ACC112 (cell line): ENCODE measurements at regions not wholly inside any gene's neighbourhood (a gene's known extent, or its start where the extent isn't known, plus 50 kb on each side); places are given as distances from the start of the nearest gene placed in this dataset.

Source experiments
- H2AFZ ChIP-seq: fragments of 200-600 bp; sonication (generic); one replicate; pipeline ENCODE4 v1.6.0; 2017; ENCODE audit warnings: antibody characterized with exemption, low read length; ENCODE audit not compliant: unreplicated experiment
- H3K27ac ChIP-seq: fragments of 200-600 bp; sonication (generic); 2 replicates; pipeline ENCODE4 v1.5.1; 2014; ENCODE audit warnings: low read depth, mild to moderate bottlenecking, antibody characterized with exemption, low read length, moderate library complexity
- H3K27me3 ChIP-seq: fragments of 200-600 bp; sonication (generic); 2 replicates; pipeline ENCODE4 v1.6.1; 2014; ENCODE audit warnings: mild to moderate bottlenecking, antibody characterized with exemption, low read length, moderate library complexity, mixed read lengths; ENCODE audit not compliant: insufficient read depth
- H3K36me3 ChIP-seq: fragments of 200-600 bp; sonication (generic); 2 replicates; pipeline ENCODE4 v1.6.1; 2016; ENCODE audit warnings: mild to moderate bottlenecking, antibody characterized with exemption, low read length, moderate library complexity, mixed read lengths; ENCODE audit not compliant: insufficient read depth
- H3K4me1 ChIP-seq: fragments of 200-600 bp; sonication (generic); one replicate; pipeline ENCODE4 v1.6.1; 2016; ENCODE audit warnings: low read length, mixed read lengths; ENCODE audit not compliant: insufficient read depth, unreplicated experiment, control insufficient read depth
- H3K4me3 ChIP-seq: fragments of 200-600 bp; sonication (generic); 2 replicates; pipeline ENCODE4 v1.5.1; 2014; ENCODE audit warnings: mild to moderate bottlenecking, low read depth, low read length
- H3K79me2 ChIP-seq: fragments of 200-600 bp; sonication (generic); one replicate; pipeline ENCODE4 v1.6.0; 2016; ENCODE audit warnings: low read length; ENCODE audit not compliant: control insufficient read depth, unreplicated experiment, insufficient read depth

DNA sequence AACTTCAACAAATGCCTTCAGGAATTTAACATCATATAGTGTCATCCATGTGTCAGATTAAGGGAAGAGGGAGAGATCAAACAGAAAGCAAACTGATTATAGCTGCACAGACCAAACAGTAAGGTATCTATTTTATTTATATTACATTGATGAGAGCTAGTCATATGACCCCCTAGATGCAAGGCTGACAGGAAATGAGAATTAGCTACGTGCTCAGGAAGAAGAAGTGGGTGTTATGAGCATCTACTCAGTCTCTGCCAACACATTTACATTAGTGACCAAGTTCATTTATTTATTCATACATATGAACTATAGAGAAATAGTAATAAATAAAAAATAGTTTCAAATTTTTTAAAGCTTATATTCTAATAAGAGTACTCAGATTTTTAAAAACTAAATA, 787.3 kb downstream of the KCTD16 start:
- Histone ChIP-seq H3K4me3 (no peak overlapping the region), H3K36me3 (no peaks in the 10 kb centered on the region), H3K79me2 (no peaks in the 10 kb centered on the region), H3K4me1 (no peaks in the 10 kb centered on the region), H3K27ac (no peak overlapping the region), H2AFZ (no peak overlapping the region), H3K27me3 (no peaks in the 10 kb centered on the region)

DNA sequence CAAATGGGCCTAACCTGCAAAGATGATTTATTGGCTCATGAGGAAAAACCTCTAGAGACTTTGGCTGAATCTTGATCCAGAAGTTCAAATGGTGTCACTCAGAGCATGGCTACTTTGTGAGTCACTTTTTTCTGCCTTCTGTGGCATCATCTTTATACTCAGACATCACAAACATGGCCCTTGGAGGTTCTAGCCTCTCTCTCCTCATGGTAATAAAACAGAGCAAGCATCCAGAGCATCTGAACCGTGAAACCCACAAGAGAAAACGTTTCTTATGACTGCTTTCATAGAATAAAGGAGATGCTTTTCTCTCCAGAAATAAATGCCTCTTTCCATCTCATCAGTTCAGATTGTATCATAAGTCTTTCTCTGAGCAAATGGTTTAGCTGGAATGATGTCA, 780.3 kb downstream of the KCTD16 start:
- H3K79me2 ChIP-seq, result no peaks in the 10 kb centered on the region
- H3K27me3 ChIP-seq, result no peaks in the 10 kb centered on the region
- no peak overlapping the region for H3K27ac ChIP-seq
- no peaks in the 10 kb centered on the region for H3K36me3 ChIP-seq
- peak overlapping the region; percentile 18 for H2AFZ ChIP-seq
- H3K4me1 ChIP-seq, result no peaks in the 10 kb centered on the region
- no peak overlapping the region for H3K4me3 ChIP-seq

DNA sequence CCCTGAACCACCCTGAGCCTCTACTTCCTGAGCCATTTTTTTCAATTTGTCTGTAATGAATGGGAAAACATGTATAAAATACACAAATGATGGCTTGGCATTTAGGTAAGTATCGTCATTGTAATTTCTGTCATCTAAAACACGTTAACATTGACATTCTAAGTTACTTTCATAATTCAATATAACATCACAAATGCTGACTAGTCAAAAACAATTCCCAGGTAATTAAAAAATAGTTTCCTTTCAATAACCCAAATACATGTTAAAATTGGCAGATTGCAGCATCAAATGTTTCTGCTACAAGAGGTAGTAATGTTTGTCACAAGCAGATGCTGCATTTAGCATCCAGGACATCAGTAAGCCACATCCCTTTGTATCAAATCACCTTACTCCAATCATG, 776.4 kb downstream of the KCTD16 start:
- H3K4me3 ChIP-seq, result no peak overlapping the region
- no peak overlapping the region for H3K27ac ChIP-seq
- no peak overlapping the region for H2AFZ ChIP-seq
- H3K4me1 ChIP-seq, result no peaks in the 10 kb centered on the region
- H3K27me3 ChIP-seq, result no peaks in the 10 kb centered on the region
- H3K79me2 ChIP-seq, result no peaks in the 10 kb centered on the region
- H3K36me3 ChIP-seq, result no peaks in the 10 kb centered on the region

DNA sequence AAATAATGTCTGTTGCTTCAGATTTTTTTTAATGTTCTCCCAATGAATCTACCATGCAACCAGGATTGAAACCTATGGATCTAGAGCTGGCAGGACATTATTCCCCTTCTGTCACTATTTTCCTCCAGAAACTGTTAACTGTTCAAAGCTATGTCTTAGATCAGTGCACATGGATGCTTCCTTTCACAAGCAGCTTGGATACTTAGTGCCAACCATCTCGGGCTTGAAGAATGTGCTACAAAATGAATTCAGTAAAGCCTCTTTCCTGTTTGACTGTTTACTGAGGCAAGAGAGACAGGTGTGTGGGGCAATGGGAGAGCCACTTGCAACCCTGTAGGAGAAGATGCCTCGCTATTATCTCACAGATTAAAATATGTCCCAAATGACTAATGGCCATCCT, 774.8 kb downstream of the KCTD16 start:
- no peak overlapping the region for H2AFZ ChIP-seq
- H3K36me3 ChIP-seq, result no peaks in the 10 kb centered on the region
- no peaks in the 10 kb centered on the region for H3K79me2 ChIP-seq
- H3K4me3 ChIP-seq, result no peak overlapping the region
- no peaks in the 10 kb centered on the region for H3K27me3 ChIP-seq
- no peak overlapping the region for H3K27ac ChIP-seq
- H3K4me1 ChIP-seq, result no peaks in the 10 kb centered on the region

DNA sequence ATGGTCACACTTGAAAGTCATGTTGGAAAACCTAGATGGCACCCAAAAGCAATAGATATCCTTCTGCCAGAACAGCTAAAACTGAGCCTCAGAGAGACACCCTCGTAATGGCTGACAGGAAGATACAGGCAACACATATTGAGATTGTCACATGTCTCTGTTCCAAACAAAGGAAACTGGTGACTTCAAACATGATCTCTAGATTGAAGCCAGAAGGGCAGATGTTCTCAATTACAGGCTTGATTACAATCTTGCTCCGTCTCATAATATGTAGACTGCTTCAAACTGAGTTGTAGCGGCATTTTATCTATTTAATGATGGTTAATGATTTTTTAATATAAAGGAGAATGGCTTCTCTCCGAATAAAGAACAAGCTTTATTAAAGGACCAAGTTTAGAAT, 774.3 kb downstream of the KCTD16 start:
- no peaks in the 10 kb centered on the region for H3K27me3 ChIP-seq
- H3K27ac ChIP-seq, result no peak overlapping the region
- no peak overlapping the region for H3K4me3 ChIP-seq
- H2AFZ ChIP-seq, result no peak overlapping the region
- no peaks in the 10 kb centered on the region for H3K79me2 ChIP-seq
- H3K4me1 ChIP-seq, result no peaks in the 10 kb centered on the region
- H3K36me3 ChIP-seq, result no peaks in the 10 kb centered on the region

DNA sequence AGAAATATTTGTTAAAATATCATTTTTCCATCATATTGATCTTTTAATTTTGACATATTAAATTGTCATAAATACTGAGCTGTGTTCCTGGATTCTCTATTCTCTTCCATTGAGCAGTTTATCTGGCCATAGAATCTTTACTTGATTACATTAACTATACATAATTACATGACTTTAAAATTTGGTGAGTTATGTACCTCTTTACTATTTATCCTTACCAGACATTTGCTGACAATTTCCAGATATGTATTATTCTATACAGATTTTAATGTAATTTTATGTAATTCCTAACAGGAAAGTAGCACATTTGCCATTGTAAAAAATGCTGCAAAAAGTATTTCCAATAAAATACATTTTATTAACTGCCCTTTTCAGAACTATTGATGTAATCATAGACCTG, 770.3 kb downstream of the KCTD16 start:
- Histone ChIP-seq H3K27ac (no peak overlapping the region), H2AFZ (no peak overlapping the region), H3K4me1 (no peaks in the 10 kb centered on the region), H3K36me3 (no peaks in the 10 kb centered on the region), H3K79me2 (no peaks in the 10 kb centered on the region), H3K27me3 (no peaks in the 10 kb centered on the region), H3K4me3 (no peak overlapping the region)

DNA sequence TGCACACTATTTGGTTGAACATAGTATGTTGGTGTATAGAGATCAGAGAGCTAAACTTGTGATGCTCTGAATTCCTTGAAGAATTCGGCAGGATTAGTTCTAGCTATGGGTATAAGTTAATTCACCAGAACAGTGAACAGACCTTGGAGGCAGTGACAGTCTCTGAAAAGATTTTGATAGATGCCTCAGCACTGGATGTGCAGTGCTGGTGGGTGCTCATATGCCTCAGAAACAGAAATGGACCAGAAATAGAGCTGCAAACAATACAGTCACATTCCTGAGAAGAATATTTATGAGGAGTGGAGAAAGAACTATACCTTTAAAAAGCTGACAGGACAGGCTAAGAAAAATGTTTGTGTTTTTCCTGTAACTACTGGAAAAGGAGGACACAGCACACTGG, 747.7 kb downstream of the KCTD16 start:
- Histone ChIP-seq H3K4me3 (no peak overlapping the region), H3K4me1 (no peaks in the 10 kb centered on the region), H3K27ac (no peak overlapping the region), H3K27me3 (no peaks in the 10 kb centered on the region), H3K79me2 (no peaks in the 10 kb centered on the region), H2AFZ (no peak overlapping the region), H3K36me3 (no peaks in the 10 kb centered on the region)

DNA sequence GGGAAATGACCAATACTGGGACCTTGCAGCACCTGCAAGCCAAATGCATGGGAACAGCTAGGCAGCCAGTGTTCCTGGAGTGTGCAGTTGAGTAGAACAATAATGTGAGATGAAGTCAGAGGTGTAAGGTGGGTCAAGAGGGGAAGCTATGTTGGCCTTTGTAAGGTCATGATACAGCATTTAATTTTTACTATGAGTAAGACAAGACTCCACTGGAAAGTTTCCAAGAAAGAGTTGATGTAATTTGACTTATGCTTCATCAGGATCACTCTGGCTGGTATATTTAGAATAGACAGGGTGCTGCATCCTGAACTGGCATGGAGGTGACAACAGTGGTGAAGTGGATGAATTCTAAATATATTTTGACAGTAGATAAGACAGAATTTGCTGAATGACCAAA, 744.8 kb downstream of the KCTD16 start:
- H3K27me3 ChIP-seq, result no peaks in the 10 kb centered on the region
- H3K36me3 ChIP-seq, result no peaks in the 10 kb centered on the region
- H3K4me3 ChIP-seq, result no peak overlapping the region
- no peak overlapping the region for H2AFZ ChIP-seq
- no peak overlapping the region for H3K27ac ChIP-seq
- H3K4me1 ChIP-seq, result no peaks in the 10 kb centered on the region
- no peaks in the 10 kb centered on the region for H3K79me2 ChIP-seq

DNA sequence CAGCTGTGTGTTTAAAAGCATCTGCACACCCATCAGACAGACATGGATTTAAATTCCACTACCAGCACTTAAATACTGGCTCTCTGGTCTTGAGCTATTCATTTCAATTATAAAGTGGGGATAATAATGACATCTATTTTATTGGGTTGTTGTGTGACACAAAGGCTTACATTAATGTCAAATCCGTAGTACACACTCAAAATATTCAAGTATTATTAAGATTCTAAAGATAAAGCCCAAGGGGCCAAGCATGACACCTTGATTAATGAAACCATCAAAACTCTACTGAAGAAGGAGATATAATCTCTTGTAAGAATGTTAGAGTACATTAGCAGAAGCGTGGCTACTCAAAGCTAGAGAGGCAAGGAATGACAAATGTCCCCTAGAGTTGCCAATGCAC, 743.0 kb downstream of the KCTD16 start:
- no peak overlapping the region for H3K27ac ChIP-seq
- no peaks in the 10 kb centered on the region for H3K79me2 ChIP-seq
- H3K4me1 ChIP-seq, result no peaks in the 10 kb centered on the region
- H2AFZ ChIP-seq, result no peak overlapping the region
- H3K27me3 ChIP-seq, result no peaks in the 10 kb centered on the region
- H3K36me3 ChIP-seq, result no peaks in the 10 kb centered on the region
- H3K4me3 ChIP-seq, result no peak overlapping the region

DNA sequence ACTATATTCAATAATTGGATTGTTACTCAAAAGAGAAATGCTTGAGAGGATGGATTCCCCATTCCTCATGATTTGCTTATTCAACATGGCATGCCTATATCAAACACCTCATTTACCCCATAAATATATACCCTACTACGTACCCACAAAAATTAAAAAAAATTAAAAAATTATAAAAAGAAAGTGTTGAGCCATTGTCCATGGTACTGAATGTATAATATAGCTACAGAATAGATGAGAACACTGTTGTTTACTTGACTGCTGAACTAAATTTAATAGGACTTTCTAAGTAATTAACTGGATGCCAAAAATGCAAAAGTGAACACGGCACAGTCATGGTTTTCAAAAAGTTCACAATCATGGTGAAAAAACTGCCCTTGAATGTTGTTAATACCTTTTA, 725.8 kb downstream of the KCTD16 start:
- Histone ChIP-seq H3K4me1 (no peaks in the 10 kb centered on the region), H3K4me3 (no peak overlapping the region), H3K79me2 (no peaks in the 10 kb centered on the region), H3K36me3 (no peaks in the 10 kb centered on the region), H3K27me3 (no peaks in the 10 kb centered on the region), H3K27ac (no peak overlapping the region), H2AFZ (no peak overlapping the region)

DNA sequence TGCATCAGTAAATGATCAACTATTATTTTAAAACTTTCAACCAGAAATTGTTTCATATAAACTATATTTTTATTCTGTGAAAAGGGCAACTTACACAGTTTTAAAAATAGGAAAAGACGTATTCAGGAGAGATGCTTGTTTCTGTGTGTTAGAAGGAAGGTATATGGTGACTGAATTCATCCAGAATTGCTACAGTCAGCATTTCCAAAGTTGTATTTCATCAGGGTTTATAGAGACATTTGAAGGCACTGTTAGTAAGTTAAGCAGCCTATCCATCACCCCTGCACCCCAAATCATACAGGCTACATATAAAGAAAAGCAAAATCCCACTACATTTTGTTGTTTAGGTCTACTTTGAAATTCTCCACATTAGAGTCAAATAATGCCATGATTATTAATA, 716.0 kb downstream of the KCTD16 start:
- Histone ChIP-seq H3K27ac (no peak overlapping the region), H3K4me3 (no peak overlapping the region), H3K27me3 (no peaks in the 10 kb centered on the region), H2AFZ (no peak overlapping the region), H3K4me1 (no peaks in the 10 kb centered on the region), H3K79me2 (no peaks in the 10 kb centered on the region), H3K36me3 (no peaks in the 10 kb centered on the region)
